Kidney capillary endothelial cell (primary cell): ENCODE measurements at regions not wholly inside any gene's neighbourhood (a gene's known extent, or its start where the extent isn't known, plus 50 kb on each side); places are given as distances from the start of the nearest gene placed in this dataset.

Experiments
- DNase-seq: peaks from one replicate; pipeline ENCODE4 v3.0.0-alpha.2; 2018; ENCODE audit warnings: low spot score

DNA sequence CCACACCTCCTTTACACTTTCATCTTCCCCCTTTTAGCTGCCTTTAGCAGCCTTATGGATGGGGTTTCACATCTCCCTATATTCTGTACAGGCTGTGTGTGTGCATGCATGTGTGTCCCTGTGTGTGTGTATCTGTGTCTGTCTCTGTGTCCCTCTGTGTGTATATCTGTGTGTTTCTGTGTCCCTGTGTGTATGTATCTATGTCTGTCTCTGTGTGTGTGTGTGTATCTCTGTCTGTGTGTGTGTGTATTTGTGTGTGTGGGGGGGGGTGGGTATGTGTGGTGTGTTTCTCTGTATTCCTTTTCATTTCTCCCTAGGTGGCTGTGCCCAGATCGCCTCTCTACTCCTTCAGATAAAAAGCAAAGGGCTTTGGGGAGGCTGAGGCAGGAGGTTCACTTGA lies 52.2 kb upstream of the CD83 start:
- DNase-seq, result no peak

DNA sequence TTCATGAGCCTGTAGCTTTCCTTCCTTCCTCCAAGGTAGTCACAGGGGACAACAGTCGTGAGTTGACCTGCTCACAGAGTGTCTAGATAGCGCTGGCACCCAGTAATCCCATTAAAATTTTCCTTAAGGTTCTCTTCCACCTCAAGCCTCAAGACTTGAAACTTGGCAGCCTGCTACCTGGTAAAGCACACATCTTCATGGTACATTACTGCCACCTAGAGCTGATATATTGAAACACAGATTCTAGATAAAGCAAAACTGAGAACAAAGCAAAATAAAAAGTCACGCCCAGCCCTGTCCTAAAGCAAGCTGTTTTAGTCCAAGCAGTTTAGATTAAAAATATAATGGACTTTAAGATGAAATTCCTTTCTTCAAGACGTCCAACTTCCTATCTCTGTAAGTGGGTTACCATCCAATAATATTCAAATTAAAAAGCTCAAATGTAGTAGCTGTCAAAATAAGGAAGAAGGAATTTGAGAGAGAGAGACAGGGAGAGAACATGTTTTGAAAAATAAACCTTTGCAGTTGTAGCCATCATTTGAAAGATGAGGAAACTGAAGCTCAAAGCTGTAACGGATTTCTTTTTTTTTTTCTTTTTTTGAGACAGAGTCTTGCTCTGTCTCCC lies 50.7 kb upstream of the CD83 start:
- DNase-seq, result peak; percentile 68

DNA sequence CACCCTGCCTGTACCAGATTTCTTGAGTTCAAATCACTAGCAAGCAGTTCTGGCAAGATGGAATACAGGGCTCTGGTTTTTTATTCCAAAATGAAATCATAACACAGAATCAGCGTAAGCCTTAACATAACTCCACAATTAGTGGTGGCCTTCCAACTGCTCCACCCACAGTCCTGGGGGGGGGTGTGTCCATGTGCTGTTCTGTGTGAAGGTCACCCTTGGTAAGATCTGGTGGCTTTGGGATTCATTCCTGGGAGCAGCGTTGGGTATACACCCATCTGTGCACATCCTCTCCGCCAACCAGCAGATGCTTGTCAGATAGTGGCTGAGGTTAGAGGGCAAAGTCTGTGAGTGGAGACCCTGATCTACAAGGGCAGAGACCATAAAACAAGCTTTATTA lies 49.9 kb upstream of the CD83 start:
- DNase-seq, result no peak
